ENCODE measurements at regions not wholly inside any gene's neighbourhood (a gene's known extent, or its start where the extent isn't known, plus 50 kb on each side); places are given as distances from the start of the nearest gene placed in this dataset.

DNA sequence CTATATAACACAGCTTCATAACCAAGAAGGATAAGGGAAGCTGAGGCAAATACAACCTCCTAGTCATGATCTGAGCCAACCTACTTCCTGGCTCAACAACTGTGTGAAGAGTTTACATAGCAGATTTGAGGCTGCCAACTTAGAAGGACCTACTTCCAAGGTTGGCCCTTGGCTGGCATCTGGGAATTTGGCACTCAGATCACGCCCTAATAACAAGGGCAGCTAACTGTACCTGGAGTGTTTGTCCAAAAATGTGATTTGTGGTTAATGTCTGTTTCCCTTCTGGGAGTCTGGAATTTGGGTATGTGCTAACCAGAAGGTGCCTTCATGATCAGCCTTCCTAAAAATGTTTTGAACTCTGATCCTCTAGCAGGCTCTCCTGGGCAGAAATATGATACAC, 287.2 kb downstream of the CAAP1 start:
- no peak for TF ChIP-seq EZH2 (IDR thresholded peaks at IDR 0.05; ENCODE audit: borderline replicate concordance, low read depth, low read length, poor library complexity, severe bottlenecking)
- TF ChIP-seq, protein P1, sequence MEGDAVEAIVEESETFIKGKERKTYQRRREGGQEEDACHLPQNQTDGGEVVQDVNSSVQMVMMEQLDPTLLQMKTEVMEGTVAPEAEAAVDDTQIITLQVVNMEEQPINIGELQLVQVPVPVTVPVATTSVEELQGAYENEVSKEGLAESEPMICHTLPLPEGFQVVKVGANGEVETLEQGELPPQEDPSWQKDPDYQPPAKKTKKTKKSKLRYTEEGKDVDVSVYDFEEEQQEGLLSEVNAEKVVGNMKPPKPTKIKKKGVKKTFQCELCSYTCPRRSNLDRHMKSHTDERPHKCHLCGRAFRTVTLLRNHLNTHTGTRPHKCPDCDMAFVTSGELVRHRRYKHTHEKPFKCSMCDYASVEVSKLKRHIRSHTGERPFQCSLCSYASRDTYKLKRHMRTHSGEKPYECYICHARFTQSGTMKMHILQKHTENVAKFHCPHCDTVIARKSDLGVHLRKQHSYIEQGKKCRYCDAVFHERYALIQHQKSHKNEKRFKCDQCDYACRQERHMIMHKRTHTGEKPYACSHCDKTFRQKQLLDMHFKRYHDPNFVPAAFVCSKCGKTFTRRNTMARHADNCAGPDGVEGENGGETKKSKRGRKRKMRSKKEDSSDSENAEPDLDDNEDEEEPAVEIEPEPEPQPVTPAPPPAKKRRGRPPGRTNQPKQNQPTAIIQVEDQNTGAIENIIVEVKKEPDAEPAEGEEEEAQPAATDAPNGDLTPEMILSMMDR (conservative IDR thresholded peaks at IDR 0.05; ENCODE audit: low read depth, low read length): no peak

Data from A673 (cell line).